Cerebellar cortex (tissue), 1 donor: ENCODE measurements at regions not wholly inside any gene's neighbourhood (a gene's known extent, or its start where the extent isn't known, plus 50 kb on each side); places are given as distances from the start of the nearest gene placed in this dataset.

Experiments used
- DNase-seq: peaks from one replicate; pipeline ENCODE4 v3.0.0-alpha.2; 2015; ENCODE audit warnings: low spot score

GRCh38 chr12:40618636-40619035, 73.6 kb upstream of the CNTN1 start:
- DNase-seq: no peak

GRCh38 chr12:40620564-40621019, 71.6 kb upstream of the CNTN1 start:
- no peak for DNase-seq

GRCh38 chr12:40622246-40622838, 69.9 kb upstream of the CNTN1 start:
- peak; percentile 76 for DNase-seq

- DNase-seq: no peak
Measured at GRCh38 chr12:40632171-40632570, 60.1 kb upstream of the CNTN1 start.

GRCh38 chr12:40632933-40633332, 59.3 kb upstream of the CNTN1 start:
- DNase-seq: no peak

- no peak for DNase-seq
Measured at GRCh38 chr12:40634517-40635131, 57.6 kb upstream of the CNTN1 start.

GRCh38 chr12:40635141-40635731, 57.0 kb upstream of the CNTN1 start:
- DNase-seq: no peak
